H9 (cell line): ENCODE measurements at regions not wholly inside any gene's neighbourhood (a gene's known extent, or its start where the extent isn't known, plus 50 kb on each side); places are given as distances from the start of the nearest gene placed in this dataset.
"Not testable (repeated sequence)": the region's sequence is repeated elsewhere in the genome, so short reads cannot be mapped to it uniquely, and the experiment has no call there.

Source experiments
- DNase-seq: peaks from one replicate; pipeline ENCODE4 v3.0.0-alpha.2; 2017
- H2AFZ ChIP-seq: one replicate; pipeline ENCODE4 v1.6.1; 2013; ENCODE audit warnings: mild to moderate bottlenecking, low read length, control low read depth, moderate library complexity
- H2AK5ac ChIP-seq: 2 replicates; pipeline ENCODE4 v1.6.1; 2013; ENCODE audit warnings: low read length, control low read depth, mixed read lengths; ENCODE audit not compliant: insufficient read length
- H2BK120ac ChIP-seq: one replicate; pipeline ENCODE4 v1.6.1; 2013; ENCODE audit warnings: low read depth, mild to moderate bottlenecking, low read length, control low read depth, inconsistent platforms; ENCODE audit not compliant: poor library complexity, severe bottlenecking
- H2BK12ac ChIP-seq: 2 replicates; pipeline ENCODE4 v1.6.1; 2013; ENCODE audit warnings: low read length, control low read depth, mixed read lengths, low read depth; ENCODE audit not compliant: insufficient read length
- H2BK15ac ChIP-seq: 2 replicates; pipeline ENCODE4 v1.6.1; 2013; ENCODE audit warnings: low read depth, low read length, control low read depth
- H2BK20ac ChIP-seq: one replicate; pipeline ENCODE4 v1.6.1; 2013; ENCODE audit warnings: low read depth, mild to moderate bottlenecking, low read length, control low read depth, inconsistent platforms; ENCODE audit not compliant: poor library complexity, severe bottlenecking
- H2BK5ac ChIP-seq: 2 replicates; pipeline ENCODE4 v1.6.1; 2013; ENCODE audit warnings: low read length, control low read depth, mixed read lengths; ENCODE audit not compliant: insufficient read length
- H3K14ac ChIP-seq: 2 replicates; pipeline ENCODE4 v1.6.1; 2013; ENCODE audit warnings: low read length, control low read depth; ENCODE audit not compliant: insufficient read depth
- H3K18ac ChIP-seq: 2 replicates; pipeline ENCODE4 v1.6.1; 2013; ENCODE audit warnings: low read depth, mild to moderate bottlenecking, mixed read lengths, low read length, control low read depth; ENCODE audit not compliant: insufficient read length
- H3K23ac ChIP-seq: 2 replicates; pipeline ENCODE4 v1.6.1; 2013; ENCODE audit warnings: low read length, control low read depth, mixed read lengths, low read depth; ENCODE audit not compliant: insufficient read length
- H3K23me2 ChIP-seq: 2 replicates; pipeline ENCODE4 v1.6.1; 2013; ENCODE audit warnings: low read depth, mild to moderate bottlenecking, mixed read lengths, low read length, control low read depth; ENCODE audit not compliant: insufficient read length, poor library complexity, severe bottlenecking
- H3K27ac ChIP-seq: 2 replicates; pipeline ENCODE4 v1.5.1; 2013; ENCODE audit warnings: low read length, control low read depth, mixed read lengths, low read depth; ENCODE audit not compliant: insufficient read length
- H3K27me3 ChIP-seq: 2 replicates; pipeline ENCODE4 v1.6.1; 2013; ENCODE audit warnings: low read length, control low read depth, inconsistent platforms; ENCODE audit not compliant: insufficient read depth
- H3K4ac ChIP-seq: 2 replicates; pipeline ENCODE4 v1.6.1; 2013; ENCODE audit warnings: low read depth, mild to moderate bottlenecking, control low read depth, inconsistent platforms, low read length, moderate library complexity
- H3K4me1 ChIP-seq: 2 replicates; pipeline ENCODE4 v1.6.1; 2013; ENCODE audit warnings: low read length, control low read depth, inconsistent platforms; ENCODE audit not compliant: insufficient read depth
- H3K4me2 ChIP-seq: 2 replicates; pipeline ENCODE4 v1.6.1; 2013; ENCODE audit warnings: low read length, control low read depth, mixed read lengths; ENCODE audit not compliant: insufficient read length, insufficient read depth
- H3K56ac ChIP-seq: 2 replicates; pipeline ENCODE4 v1.6.1; 2013; ENCODE audit warnings: low read depth, mild to moderate bottlenecking, mixed read lengths, low read length, control low read depth; ENCODE audit not compliant: insufficient read length
- H3K79me1 ChIP-seq: 2 replicates; pipeline ENCODE4 v1.6.1; 2013; ENCODE audit warnings: low read depth, mild to moderate bottlenecking, moderate library complexity, low read length, control low read depth, inconsistent platforms; ENCODE audit not compliant: insufficient read depth, poor library complexity, severe bottlenecking
- H3K79me2 ChIP-seq: 2 replicates; pipeline ENCODE4 v1.6.1; 2013; ENCODE audit warnings: low read length, control low read depth, inconsistent platforms; ENCODE audit not compliant: insufficient read depth
- H3K9ac ChIP-seq: 2 replicates; pipeline ENCODE4 v1.6.1; 2013; ENCODE audit warnings: low read length, control low read depth, mixed read lengths; ENCODE audit not compliant: insufficient read length; ENCODE audit errors: extremely low read depth
- H3K9me3 ChIP-seq: one replicate; pipeline ENCODE4 v1.6.1; 2013; ENCODE audit warnings: low read depth, low read length, inconsistent platforms; ENCODE audit not compliant: control insufficient read depth
- H3T11ph ChIP-seq: one replicate; pipeline ENCODE4 v1.6.1; 2013; ENCODE audit warnings: mild to moderate bottlenecking, low read length, control low read depth, inconsistent platforms
- H4K20me1 ChIP-seq: one replicate; pipeline ENCODE4 v1.6.1; 2013; ENCODE audit not compliant: control insufficient read depth, insufficient read length, insufficient read depth
- H4K5ac ChIP-seq: 2 replicates; pipeline ENCODE4 v1.6.1; 2013; ENCODE audit warnings: low read depth, mild to moderate bottlenecking, mixed read lengths, low read length, control low read depth; ENCODE audit not compliant: insufficient read length
- H4K8ac ChIP-seq: replicated peaks from 2 replicates; pipeline ENCODE4 v1.6.1; 2013; ENCODE audit warnings: low read length, control low read depth, mixed read lengths, low read depth; ENCODE audit not compliant: insufficient read length
- H4K91ac ChIP-seq: 2 replicates; pipeline ENCODE4 v1.6.1; 2013; ENCODE audit warnings: low read depth, mild to moderate bottlenecking, moderate library complexity, mixed read lengths, low read length, control low read depth; ENCODE audit not compliant: insufficient read length
- H3K27ac Mint-ChIP-seq, 3 experiments: 2 replicates in 2 of 3; 3 replicates in 1 of 3; pipeline ENCODE4 v1.8.0; 2020 to 2021; ENCODE audit warnings: mixed read lengths in 3 of 3, mild to moderate bottlenecking in 1 of 3, moderate library complexity in 1 of 3
- H3K27me3 Mint-ChIP-seq: 2 replicates; pipeline ENCODE4 v1.8.0; 2021; ENCODE audit warnings: low read depth, mild to moderate bottlenecking, moderate library complexity, mixed read lengths
- H3K36me3 Mint-ChIP-seq, 3 experiments: 2 replicates in 2 of 3; 3 replicates in 1 of 3; pipeline ENCODE4 v1.8.0; 2020 to 2021; ENCODE audit warnings: low read depth in 3 of 3, mixed read lengths in 3 of 3; ENCODE audit not compliant: insufficient read depth in 1 of 3
- H3K4me1 Mint-ChIP-seq, 2 experiments: 2 replicates each; pipeline ENCODE4 v1.8.0; 2020; ENCODE audit warnings: mixed read lengths in 2 of 2
- H3K4me3 Mint-ChIP-seq, 2 experiments: 2 replicates in 1 of 2; 3 replicates in 1 of 2; pipeline ENCODE4 v1.8.0; 2020 to 2021; ENCODE audit warnings: mild to moderate bottlenecking in 2 of 2, mixed read lengths in 2 of 2, moderate library complexity in 1 of 2
- H3K9me3 Mint-ChIP-seq, 2 experiments: 2 replicates in 1 of 2; 3 replicates in 1 of 2; pipeline ENCODE4 v1.8.0; 2020; ENCODE audit warnings: mild to moderate bottlenecking in 2 of 2, mixed read lengths in 2 of 2, moderate library complexity in 1 of 2
- WGBS: extraction: QIAGEN DNeasy Blood & Tissue Kit; methylation state at CpG from one replicate; pipeline ENCODE4 v1.1.7; 2013; ENCODE audit warnings: missing lambda C conversion rate, low lambda C conversion rate, mixed read lengths; ENCODE audit not compliant: insufficient read length; ENCODE audit errors: extremely low coverage; 5-methylcytosine and 5-hydroxymethylcytosine counted together
- TF ChIP-seq, protein P1 (sequence below): fragments of 200-600 bp; sonication (generic); conservative IDR thresholded peaks from 3 replicates; pipeline ENCODE4 v1.8.0; 2021; ENCODE audit warnings: antibody characterized with exemption, mild to moderate bottlenecking

GRCh38 chr2:166695154-166695553 is 193.1 kb upstream of the XIRP2 start:
- no CpG with 5 or more reads among the region's 1 CpG for WGBS
- no peak overlapping the region for H2BK20ac ChIP-seq
- Mint-ChIP-seq H3K4me3 (no peak overlapping the region), H3K4me1 (no peaks in the 10 kb centered on the region), H3K27me3 (no peaks in the 10 kb centered on the region), H3K27ac (no peak overlapping the region), H3K36me3 (no peaks in the 10 kb centered on the region), H3K9me3 (peaks cover 3 to 5% of the 10 kb centered on the region in 2 experiments; a peak in 3 of 5 replicates)
- H2BK12ac ChIP-seq, result no peak overlapping the region
- no peaks in the 10 kb centered on the region for H3K79me1 ChIP-seq
- no peak overlapping the region for H4K5ac ChIP-seq
- H3T11ph ChIP-seq, result no peak overlapping the region
- no peaks in the 10 kb centered on the region for H3K4me1 ChIP-seq
- H2BK120ac ChIP-seq, result no peak overlapping the region
- H3K56ac ChIP-seq, result no peak overlapping the region
- no peak overlapping the region for H2BK5ac ChIP-seq
- H4K8ac ChIP-seq, result no peak overlapping the region
- TF ChIP-seq, protein P1, sequence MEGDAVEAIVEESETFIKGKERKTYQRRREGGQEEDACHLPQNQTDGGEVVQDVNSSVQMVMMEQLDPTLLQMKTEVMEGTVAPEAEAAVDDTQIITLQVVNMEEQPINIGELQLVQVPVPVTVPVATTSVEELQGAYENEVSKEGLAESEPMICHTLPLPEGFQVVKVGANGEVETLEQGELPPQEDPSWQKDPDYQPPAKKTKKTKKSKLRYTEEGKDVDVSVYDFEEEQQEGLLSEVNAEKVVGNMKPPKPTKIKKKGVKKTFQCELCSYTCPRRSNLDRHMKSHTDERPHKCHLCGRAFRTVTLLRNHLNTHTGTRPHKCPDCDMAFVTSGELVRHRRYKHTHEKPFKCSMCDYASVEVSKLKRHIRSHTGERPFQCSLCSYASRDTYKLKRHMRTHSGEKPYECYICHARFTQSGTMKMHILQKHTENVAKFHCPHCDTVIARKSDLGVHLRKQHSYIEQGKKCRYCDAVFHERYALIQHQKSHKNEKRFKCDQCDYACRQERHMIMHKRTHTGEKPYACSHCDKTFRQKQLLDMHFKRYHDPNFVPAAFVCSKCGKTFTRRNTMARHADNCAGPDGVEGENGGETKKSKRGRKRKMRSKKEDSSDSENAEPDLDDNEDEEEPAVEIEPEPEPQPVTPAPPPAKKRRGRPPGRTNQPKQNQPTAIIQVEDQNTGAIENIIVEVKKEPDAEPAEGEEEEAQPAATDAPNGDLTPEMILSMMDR, result no peak
- H3K14ac ChIP-seq, result no peak overlapping the region
- H3K18ac ChIP-seq, result no peak overlapping the region
- no peak overlapping the region for H4K91ac ChIP-seq
- DNase-seq, result no peak
- H3K23ac ChIP-seq, result no peak overlapping the region
- H3K23me2 ChIP-seq, result no peaks in the 10 kb centered on the region
- no peaks in the 10 kb centered on the region for H3K79me2 ChIP-seq
- H4K20me1 ChIP-seq, result no peaks in the 10 kb centered on the region
- no peak overlapping the region for H3K4me2 ChIP-seq
- H3K27ac ChIP-seq, result no peak overlapping the region
- H2AFZ ChIP-seq, result no peak overlapping the region
- H2AK5ac ChIP-seq, result no peak overlapping the region
- no peaks in the 10 kb centered on the region for H3K9me3 ChIP-seq
- H3K4ac ChIP-seq, result no peak overlapping the region
- H3K27me3 ChIP-seq, result no peaks in the 10 kb centered on the region
- no peak overlapping the region for H2BK15ac ChIP-seq
- no peak overlapping the region for H3K9ac ChIP-seq

DNA sequence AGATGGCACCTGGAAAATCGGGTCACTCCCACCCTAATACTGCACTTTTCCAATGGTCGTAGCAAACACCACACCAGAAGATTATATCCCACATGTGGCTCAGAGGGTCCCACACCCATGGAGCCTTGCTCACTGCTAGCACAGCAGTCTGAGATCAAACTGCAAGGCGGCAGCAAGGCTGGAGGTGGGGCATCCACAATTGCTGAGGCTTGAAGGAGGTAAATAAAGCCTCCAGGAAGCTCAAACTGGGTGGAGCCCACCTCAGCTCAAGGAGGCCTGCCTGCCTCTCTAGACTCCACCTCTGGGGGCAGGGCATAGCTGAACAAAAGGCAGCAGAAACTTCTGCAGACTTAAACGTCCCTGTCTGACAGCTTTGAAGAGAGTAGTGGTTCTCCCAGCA is 192.0 kb upstream of the SCN7A start:
- not testable (repeated sequence) for H3K56ac ChIP-seq, H3K27ac ChIP-seq, H3K4ac ChIP-seq, H3K9me3 Mint-ChIP-seq, H2BK15ac ChIP-seq, H3K23me2 ChIP-seq, H2BK12ac ChIP-seq, H3K14ac ChIP-seq, H3T11ph ChIP-seq, H3K36me3 Mint-ChIP-seq, H3K27me3 ChIP-seq, H2BK120ac ChIP-seq, H3K4me2 ChIP-seq, H3K9me3 ChIP-seq, H3K27me3 Mint-ChIP-seq, H3K79me1 ChIP-seq, H2AK5ac ChIP-seq, H3K27ac Mint-ChIP-seq, H4K5ac ChIP-seq, H3K79me2 ChIP-seq, H4K8ac ChIP-seq, H3K9ac ChIP-seq, H2BK20ac ChIP-seq, H3K18ac ChIP-seq, H3K4me1 Mint-ChIP-seq, H3K4me1 ChIP-seq, H2AFZ ChIP-seq, H3K4me3 Mint-ChIP-seq, DNase-seq, H3K23ac ChIP-seq, H2BK5ac ChIP-seq, H4K91ac ChIP-seq, H4K20me1 ChIP-seq
- WGBS, result no CpG with 5 or more reads among the region's 4 CpGs
